HG02840 (cell line): ENCODE measurements at regions not wholly inside any gene's neighbourhood (a gene's known extent, or its start where the extent isn't known, plus 50 kb on each side); places are given as distances from the start of the nearest gene placed in this dataset.

Experiments
- ATAC-seq: cut with Tn5 transposase; IDR thresholded peaks from one replicate; pipeline ENCODE4 v1.9.1; 2021; ENCODE audit warnings: mild to moderate bottlenecking, moderate library complexity, moderate number of reproducible peaks; ENCODE audit not compliant: unreplicated experiment, low FRiP score

GRCh38 chr1:219993554-219994433 lies 52.5 kb downstream of the EPRS1 start:
- ATAC-seq: no peak

DNA sequence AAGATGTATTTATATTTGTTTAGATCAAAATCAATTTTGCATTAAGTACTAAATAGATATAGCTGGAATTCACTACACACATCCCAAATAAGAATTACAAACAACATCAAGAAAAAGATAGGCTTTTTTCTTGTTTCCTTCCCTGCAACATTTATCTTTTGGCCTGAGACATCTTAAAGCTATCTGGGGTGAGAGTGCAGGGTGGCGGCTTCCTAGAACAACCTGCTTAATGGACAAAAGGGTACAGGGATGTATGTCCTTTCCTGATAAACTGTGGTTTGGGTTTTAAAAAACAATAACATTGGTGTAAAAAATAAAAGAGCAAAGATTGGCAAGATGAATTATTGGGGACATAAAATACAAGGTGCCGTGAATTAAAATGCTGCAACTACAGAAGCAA lies 54.4 kb downstream of the EPRS1 start:
- no peak for ATAC-seq

DNA sequence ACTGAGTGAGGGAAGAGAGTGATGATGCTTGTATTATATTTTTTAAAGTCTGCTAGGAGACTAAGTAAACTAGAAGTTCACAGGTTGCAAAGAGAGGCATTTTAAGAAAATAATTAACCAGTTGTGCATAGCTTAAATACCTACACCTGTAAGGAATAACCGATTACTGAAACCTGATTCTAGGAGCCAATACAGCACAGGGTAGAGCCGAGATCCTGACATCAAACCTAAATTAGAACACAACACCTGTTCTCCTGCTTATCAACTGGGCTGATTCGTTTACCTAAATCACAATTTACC lies 54.8 kb downstream of the EPRS1 start:
- no peak for ATAC-seq

GRCh38 chr1:219990782-219991510 lies 55.4 kb downstream of the EPRS1 start:
- ATAC-seq: no peak

- ATAC-seq: no peak
Observed at GRCh38 chr1:219989766-219990165, 56.5 kb downstream of the EPRS1 start.

- ATAC-seq: no peak
Observed at GRCh38 chr1:219988818-219989217, 57.5 kb downstream of the EPRS1 start.

DNA sequence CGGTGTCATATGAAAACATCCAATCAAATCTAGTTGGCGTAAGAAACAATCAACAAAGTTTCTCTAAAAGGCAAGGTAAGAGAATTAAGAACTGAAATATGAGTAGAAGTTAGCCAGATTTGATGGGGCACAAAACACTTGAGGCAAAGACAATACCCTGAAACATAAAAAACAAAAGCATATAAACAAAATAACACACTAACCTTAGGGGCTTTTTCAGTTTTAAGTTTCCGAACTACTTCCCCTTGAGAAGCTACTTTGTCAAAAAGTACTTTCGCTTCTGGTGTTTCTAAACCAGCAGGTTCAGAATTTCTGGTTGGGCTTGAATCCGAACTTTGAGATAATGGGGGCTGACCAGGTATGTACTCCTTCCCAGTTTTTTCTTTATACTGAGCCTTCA lies 57.9 kb downstream of the EPRS1 start:
- ATAC-seq: peak; percentile 81

- no peak for ATAC-seq
Observed at GRCh38 chr1:219987325-219987724, 59.0 kb upstream of the SLC30A10 start.

DNA sequence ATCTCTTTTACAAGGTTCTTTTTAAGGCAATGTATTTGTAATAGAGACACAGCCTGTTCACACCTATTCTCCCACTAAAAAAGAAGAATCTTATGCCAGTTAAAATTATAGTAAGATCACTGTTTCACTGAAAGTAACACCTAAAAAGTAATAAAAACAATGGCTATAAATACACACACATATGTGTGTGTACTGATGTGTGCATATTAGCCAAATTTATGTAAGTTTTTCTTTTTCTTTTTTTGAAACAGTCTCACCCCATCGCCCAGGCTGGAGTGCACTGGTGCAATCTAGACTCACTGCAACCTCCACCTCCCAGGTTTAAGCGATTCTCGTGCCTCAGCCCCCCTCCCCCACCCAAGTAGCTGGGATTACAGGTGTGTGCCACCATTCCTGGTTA lies 56.8 kb upstream of the SLC30A10 start:
- no peak for ATAC-seq
